CD4-positive, alpha-beta T cell treated with Interleukin-15 for 4 hours (primary cell): ENCODE measurements at regions not wholly inside any gene's neighbourhood (a gene's known extent, or its start where the extent isn't known, plus 50 kb on each side); places are given as distances from the start of the nearest gene placed in this dataset.
"Not testable (repeated sequence)": the region's sequence is repeated elsewhere in the genome, so short reads cannot be mapped to it uniquely, and the experiment has no call there.

Experiments used
- DNase-seq: peaks from one replicate; pipeline ENCODE4 v3.0.0-alpha.2; 2020; ENCODE audit warnings: low spot score

GRCh38 chr4:138798404-138798803, 217.2 kb upstream of the NOCT start:
- DNase-seq: no peak

- no peak for DNase-seq
Measured at GRCh38 chr4:138797646-138798045, 217.9 kb upstream of the NOCT start.

GRCh38 chr4:138796761-138797160, 218.8 kb upstream of the NOCT start:
- no peak for DNase-seq

GRCh38 chr4:138790706-138791340, 224.8 kb upstream of the NOCT start:
- no peak for DNase-seq

GRCh38 chr4:138789796-138790195, 225.8 kb upstream of the NOCT start:
- DNase-seq: no peak

- no peak for DNase-seq
Measured at GRCh38 chr4:138788857-138789256, 226.7 kb upstream of the NOCT start.

- no peak for DNase-seq
Measured at GRCh38 chr4:138788267-138788790, 227.3 kb upstream of the NOCT start.

- not testable (repeated sequence) for DNase-seq
Measured at GRCh38 chr4:138779761-138780160, 235.8 kb upstream of the NOCT start.

- no peak for DNase-seq
Measured at GRCh38 chr4:138775890-138776289, 239.7 kb upstream of the NOCT start.

- DNase-seq: no peak
Measured at GRCh38 chr4:138775489-138775888, 240.1 kb upstream of the NOCT start.

GRCh38 chr4:138774940-138775339, 240.6 kb upstream of the NOCT start:
- DNase-seq: no peak

- not testable (repeated sequence) for DNase-seq
Measured at GRCh38 chr4:138774125-138774524, 241.5 kb upstream of the NOCT start.

GRCh38 chr4:138773321-138773720, 242.3 kb upstream of the NOCT start:
- no peak for DNase-seq

- no peak for DNase-seq
Measured at GRCh38 chr4:138772366-138772765, 243.2 kb upstream of the NOCT start.

- DNase-seq: no peak
Measured at GRCh38 chr4:138770818-138771217, 244.8 kb upstream of the NOCT start.

GRCh38 chr4:138766332-138766731, 249.2 kb upstream of the NOCT start:
- no peak for DNase-seq

- no peak for DNase-seq
Measured at GRCh38 chr4:138765442-138765841, 250.1 kb upstream of the NOCT start.

- no peak for DNase-seq
Measured at GRCh38 chr4:138761638-138762220, 253.9 kb upstream of the NOCT start.

GRCh38 chr4:138759554-138759902, 256.1 kb upstream of the NOCT start:
- no peak for DNase-seq

GRCh38 chr4:138758876-138759553, 256.6 kb upstream of the NOCT start:
- no peak for DNase-seq

GRCh38 chr4:138758196-138758595, 257.4 kb upstream of the NOCT start:
- DNase-seq: no peak

- no peak for DNase-seq
Measured at GRCh38 chr4:138757432-138757831, 258.1 kb upstream of the NOCT start.

- DNase-seq: no peak
Measured at GRCh38 chr4:138756519-138756918, 259.1 kb upstream of the NOCT start.
